Lower lobe of right lung (tissue), 2 donors: ENCODE measurements at regions not wholly inside any gene's neighbourhood (a gene's known extent, or its start where the extent isn't known, plus 50 kb on each side); places are given as distances from the start of the nearest gene placed in this dataset.
A peak's percentile ranks its signal among the peaks of the same experiment; 100 is the strongest.

Experiments
- ATAC-seq, 2 donors: fragments of 200-7000 bp; cut with Tn5 transposase; one replicate each; pipeline ENCODE4 v1.9.1; 2020 to 2022; ENCODE audit warnings: mild to moderate bottlenecking in 2 of 2, moderate library complexity in 2 of 2
- DNase-seq: peaks from one replicate; pipeline ENCODE4 v3.0.0-alpha.2; 2020
- H3K27ac ChIP-seq: fragments of 200-600 bp; one replicate; pipeline ENCODE4 v1.8.0; 2022
- H3K27me3 ChIP-seq: fragments of 200-600 bp; one replicate; pipeline ENCODE4 v1.8.0; 2022; ENCODE audit warnings: low read depth
- H3K36me3 ChIP-seq: fragments of 200-600 bp; one replicate; pipeline ENCODE4 v1.8.0; 2022; ENCODE audit warnings: mild to moderate bottlenecking
- H3K4me1 ChIP-seq: fragments of 200-600 bp; one replicate; pipeline ENCODE4 v1.8.0; 2022
- H3K4me3 ChIP-seq: fragments of 200-600 bp; one replicate; pipeline ENCODE4 v1.8.0; 2022; ENCODE audit warnings: mild to moderate bottlenecking
- H3K9me3 ChIP-seq: fragments of 200-600 bp; one replicate; pipeline ENCODE4 v1.8.0; 2022
- intact Hi-C: fragments of 100-400 bp; cut with DNase I; formaldehyde crosslinking; loops from one replicate; pipeline ENCODE4 v1.11.0; 2022
- TF ChIP-seq, protein P1 (sequence below): fragments of 200-600 bp; IDR thresholded peaks from one replicate; pipeline ENCODE4 v1.8.0; 2022; ENCODE audit warnings: antibody characterized with exemption, mild to moderate bottlenecking
- donor health status: DM: no; HTN: yes; CAD: no; lungs with severe emphysema.

DNA sequence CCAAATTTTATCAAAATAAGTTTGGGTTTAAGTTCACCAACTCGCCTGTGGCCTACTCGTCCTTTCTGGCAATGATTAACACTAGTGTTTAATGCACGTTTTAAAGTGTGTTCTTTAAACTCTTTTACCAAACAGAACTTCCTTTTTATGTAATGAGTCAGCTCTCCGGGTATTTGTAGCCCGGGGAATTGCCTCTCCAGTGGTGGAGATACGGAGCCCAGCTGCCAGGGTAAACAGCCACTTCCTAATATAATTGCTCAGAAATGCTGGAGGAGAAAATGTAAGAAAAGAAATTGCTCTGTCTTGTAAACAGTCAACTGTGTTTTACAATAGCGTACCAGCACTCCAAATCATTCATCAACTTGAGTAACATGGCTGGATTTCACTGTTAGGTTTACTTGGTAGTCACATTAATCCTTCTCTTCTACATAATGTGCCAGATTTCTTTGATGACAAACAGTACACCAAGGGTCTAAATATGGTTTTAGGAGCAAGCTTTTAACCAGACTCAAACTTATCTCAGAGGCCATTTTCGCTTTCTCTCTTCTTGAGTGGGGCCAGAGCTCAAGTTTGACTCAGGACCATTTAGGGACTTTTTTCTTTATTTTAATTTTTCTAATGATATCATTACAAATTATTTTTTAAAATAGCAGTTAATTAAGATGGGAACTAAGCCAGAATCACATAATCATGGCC, 101.2 kb upstream of the SLC38A2 start:
- Histone ChIP-seq H3K4me3 (no peak overlapping the region), H3K36me3 (no peaks in the 10 kb centered on the region), H3K27ac (peak overlapping the region; percentile 68), H3K27me3 (no peaks in the 10 kb centered on the region), H3K4me1 (peaks cover 25% of the 10 kb centered on the region), H3K9me3 (no peaks in the 10 kb centered on the region)
- ATAC-seq (peak; percentile 92 to 98), DNase-seq (peak; percentile 72)
- intact Hi-C loops, result no loop called here
- TF ChIP-seq, protein P1, sequence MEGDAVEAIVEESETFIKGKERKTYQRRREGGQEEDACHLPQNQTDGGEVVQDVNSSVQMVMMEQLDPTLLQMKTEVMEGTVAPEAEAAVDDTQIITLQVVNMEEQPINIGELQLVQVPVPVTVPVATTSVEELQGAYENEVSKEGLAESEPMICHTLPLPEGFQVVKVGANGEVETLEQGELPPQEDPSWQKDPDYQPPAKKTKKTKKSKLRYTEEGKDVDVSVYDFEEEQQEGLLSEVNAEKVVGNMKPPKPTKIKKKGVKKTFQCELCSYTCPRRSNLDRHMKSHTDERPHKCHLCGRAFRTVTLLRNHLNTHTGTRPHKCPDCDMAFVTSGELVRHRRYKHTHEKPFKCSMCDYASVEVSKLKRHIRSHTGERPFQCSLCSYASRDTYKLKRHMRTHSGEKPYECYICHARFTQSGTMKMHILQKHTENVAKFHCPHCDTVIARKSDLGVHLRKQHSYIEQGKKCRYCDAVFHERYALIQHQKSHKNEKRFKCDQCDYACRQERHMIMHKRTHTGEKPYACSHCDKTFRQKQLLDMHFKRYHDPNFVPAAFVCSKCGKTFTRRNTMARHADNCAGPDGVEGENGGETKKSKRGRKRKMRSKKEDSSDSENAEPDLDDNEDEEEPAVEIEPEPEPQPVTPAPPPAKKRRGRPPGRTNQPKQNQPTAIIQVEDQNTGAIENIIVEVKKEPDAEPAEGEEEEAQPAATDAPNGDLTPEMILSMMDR, result no peak

- ATAC-seq (peak in 1 of 2 donors; percentile 9), DNase-seq (no peak)
- Histone ChIP-seq H3K27ac (peak overlapping the region; percentile 68), H3K9me3 (no peaks in the 10 kb centered on the region), H3K4me3 (no peak overlapping the region), H3K4me1 (peaks cover 25% of the 10 kb centered on the region), H3K27me3 (no peaks in the 10 kb centered on the region), H3K36me3 (no peaks in the 10 kb centered on the region)
- intact Hi-C loops, result no loop called here
- TF ChIP-seq, protein P1, result no peak
Measured at GRCh38 chr12:46472893-46473633, 100.5 kb upstream of the SLC38A2 start.

DNA sequence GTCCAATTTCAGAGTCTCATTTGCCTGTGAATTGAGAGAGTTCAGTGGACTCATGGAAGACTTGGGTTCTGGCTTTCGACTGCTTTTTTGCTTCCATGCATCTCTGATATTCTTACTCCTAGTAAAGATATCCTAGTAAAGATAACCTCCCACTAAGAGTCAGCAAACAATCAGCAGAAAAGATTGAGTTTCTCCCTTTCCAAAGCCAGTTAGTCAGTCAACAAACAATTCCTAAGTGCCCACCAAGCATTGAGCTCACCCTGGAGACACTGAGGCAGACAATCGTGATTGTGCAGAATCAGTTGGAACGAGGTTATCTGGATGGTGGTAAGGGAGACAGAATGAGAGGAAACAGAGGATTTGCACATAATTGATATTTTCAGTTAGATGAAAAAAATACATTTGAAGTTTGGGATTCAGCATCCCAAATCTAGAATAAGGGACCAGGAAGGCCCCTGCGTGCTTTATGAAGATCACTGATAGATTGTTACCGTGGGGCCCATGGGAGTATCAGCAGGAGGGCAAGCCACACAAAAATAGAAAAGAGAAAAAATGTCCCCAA, 99.7 kb upstream of the SLC38A2 start:
- Histone ChIP-seq H3K4me3 (no peak overlapping the region), H3K36me3 (no peaks in the 10 kb centered on the region), H3K27me3 (no peaks in the 10 kb centered on the region), H3K27ac (no peak overlapping the region), H3K4me1 (peaks cover 25% of the 10 kb centered on the region), H3K9me3 (no peaks in the 10 kb centered on the region)
- ATAC-seq, result no peak
- no peak for DNase-seq
- intact Hi-C loops, result no loop called here
- TF ChIP-seq, protein P1, result no peak

- ATAC-seq (no peak), DNase-seq (no peak)
- no peaks in the 10 kb centered on the region for H3K27me3 ChIP-seq
- no peaks in the 10 kb centered on the region for H3K36me3 ChIP-seq
- no peak overlapping the region for H3K27ac ChIP-seq
- no peak overlapping the region for H3K4me3 ChIP-seq
- intact Hi-C loops, result no loop called here
- TF ChIP-seq, protein P1, result no peak
- peaks cover 25% of the 10 kb centered on the region for H3K4me1 ChIP-seq
- no peaks in the 10 kb centered on the region for H3K9me3 ChIP-seq
Measured at GRCh38 chr12:46471404-46471803, 98.8 kb upstream of the SLC38A2 start.

GRCh38 chr12:46470975-46471374, 98.4 kb upstream of the SLC38A2 start:
- H3K27ac ChIP-seq, result no peak overlapping the region
- H3K4me3 ChIP-seq, result no peak overlapping the region
- H3K36me3 ChIP-seq, result no peaks in the 10 kb centered on the region
- ATAC-seq (no peak), DNase-seq (no peak)
- TF ChIP-seq, protein P1, result no peak
- H3K9me3 ChIP-seq, result no peaks in the 10 kb centered on the region
- H3K27me3 ChIP-seq, result no peaks in the 10 kb centered on the region
- H3K4me1 ChIP-seq, result peaks cover 25% of the 10 kb centered on the region
- intact Hi-C loops, result no loop called here
